GM12892 (cell line): ENCODE measurements at regions not wholly inside any gene's neighbourhood (a gene's known extent, or its start where the extent isn't known, plus 50 kb on each side); places are given as distances from the start of the nearest gene placed in this dataset.

Experiments
- POLR2A ChIP-seq: IDR thresholded peaks from 2 replicates; pipeline ENCODE4 v1.6.1; 2011; ENCODE audit warnings: low read depth, low read length, control low read depth
- POLR2AphosphoS5 ChIP-seq: IDR thresholded peaks from 2 replicates; pipeline ENCODE4 v1.6.1; 2011; ENCODE audit warnings: low read depth, low read length, control low read depth
- TAF1 ChIP-seq: IDR thresholded peaks from 2 replicates; pipeline ENCODE4 v1.6.1; 2011; ENCODE audit warnings: low read depth, mild to moderate bottlenecking, control low read depth, low read length, borderline replicate concordance

- TF ChIP-seq POLR2A (no peak), POLR2AphosphoS5 (no peak), TAF1 (no peak)
These were observed 612.5 kb upstream of the TMEM132C start for GRCh38 chr12:127654383-127654985.
